DND-41 (cell line): ENCODE measurements at regions not wholly inside any gene's neighbourhood (a gene's known extent, or its start where the extent isn't known, plus 50 kb on each side); places are given as distances from the start of the nearest gene placed in this dataset.
A peak's percentile ranks its signal among the peaks of the same experiment; 100 is the strongest.

Experiments
- CTCF ChIP-seq: IDR thresholded peaks from 2 replicates; pipeline ENCODE4 v1.5.1; 2012; ENCODE audit warnings: borderline replicate concordance, low read length, moderate library complexity, mild to moderate bottlenecking; ENCODE audit not compliant: poor library complexity, severe bottlenecking; ENCODE audit errors: extremely low read depth
- EZH2 ChIP-seq: IDR thresholded peaks from 3 replicates; pipeline ENCODE4 v1.6.1; 2012; ENCODE audit warnings: borderline replicate concordance, low read depth, mild to moderate bottlenecking, moderate library complexity, low read length, inconsistent platforms; ENCODE audit not compliant: severe bottlenecking

GRCh38 chr14:54338696-54339317, 58.0 kb upstream of the CDKN3 start:
- TF ChIP-seq EZH2: no peak
- peak; percentile 65 for TF ChIP-seq CTCF
